ENCODE measurements at regions not wholly inside any gene's neighbourhood (a gene's known extent, or its start where the extent isn't known, plus 50 kb on each side); places are given as distances from the start of the nearest gene placed in this dataset.

DNA sequence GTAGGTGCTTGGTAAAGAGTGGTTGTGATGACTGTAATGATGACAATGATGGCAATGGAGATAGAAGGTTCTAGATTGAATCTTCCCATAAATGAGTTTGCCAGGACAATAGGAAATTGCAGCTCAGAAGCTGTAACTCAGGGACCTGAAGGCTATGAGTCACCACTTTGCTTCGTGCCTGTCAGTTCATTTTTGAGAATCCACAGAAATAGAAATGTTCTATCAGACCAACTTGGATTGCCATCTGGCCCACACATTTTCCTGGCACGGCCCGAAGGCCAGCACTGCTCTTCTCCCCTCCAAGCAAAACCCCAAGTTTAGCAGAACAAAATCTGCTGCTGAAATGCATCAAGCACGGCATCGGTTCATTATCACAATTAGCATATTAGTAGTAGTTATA is 1127.0 kb downstream of the BCL11B start:
- ATAC-seq (no peak), DNase-seq (ENCODE audit: low spot score) (no peak), FAIRE-seq (no peak)
- Histone ChIP-seq H3K4me1 (ENCODE audit: insufficient read depth, low read length) (no peaks in the 10 kb centered on the region), H2AFZ (ENCODE audit: low read length) (no peak overlapping the region), H3K9ac (ENCODE audit: insufficient read depth, low read depth, low read length) (no peak overlapping the region), H3K27ac (ENCODE audit: extremely low read length, insufficient read depth, low read length) (no peak overlapping the region), H4K20me1 (ENCODE audit: insufficient read depth, low read length) (no peaks in the 10 kb centered on the region), H3K4me2 (ENCODE audit: low read depth, low read length) (no peak overlapping the region), H3K4me3 (replicated peaks in 1 of 3; ENCODE audit: insufficient read depth in 1 of 3, low read depth in 2 of 3, low read length in 3 of 3) (no peak overlapping the region), H3K36me3 (replicated peaks in 1 of 2; ENCODE audit: control insufficient read depth in 1 of 2, insufficient read depth in 2 of 2, low read length in 2 of 2) (no peaks in the 10 kb centered on the region), H3K27me3 (ENCODE audit: control insufficient read depth in 1 of 2, insufficient read depth in 2 of 2, low read length in 2 of 2) (no peaks in the 10 kb centered on the region), H3K9me3 (ENCODE audit: low read length) (no peaks in the 10 kb centered on the region; the same call in 1 of the 2 replicates), H3K79me2 (ENCODE audit: insufficient read depth, low read length) (no peaks in the 10 kb centered on the region)
- 3% methylated on average over 5 of the region's 5 CpGs for WGBS (ENCODE audit: low lambda C conversion rate)
- in situ Hi-C loops (cut with HindIII; ENCODE audit: extremely low pct_ligation_motif_present, low pct_unique_long_range_greater_than_20kb): loop anchor here (25.0 kb wide), 1 partner anchor 1117 kb away; the partner anchor contains the start of gene BCL11B
- no peak for TF ChIP-seq ZNF343 (CRISPR knock-in tag; IDR thresholded peaks at IDR 0.05)
- TF ChIP-seq SOX13 (IDR thresholded peaks at IDR 0.05): no peak
- no peak for TF ChIP-seq SOX13 (CRISPR knock-in tag; conservative IDR thresholded peaks at IDR 0.05 in 1 of 2, IDR thresholded peaks at IDR 0.05 in 1 of 2)
- TF ChIP-seq NCOA2 (CRISPR knock-in tag; IDR thresholded peaks at IDR 0.05): no peak
- no peak for TF ChIP-seq SMARCC2 (IDR thresholded peaks at IDR 0.05)
- no peak for TF ChIP-seq ZNF570 (CRISPR knock-in tag; IDR thresholded peaks at IDR 0.05; ENCODE audit: borderline replicate concordance)
- no peak for TF ChIP-seq SRSF1 (optimal IDR thresholded peaks at IDR 0.05; ENCODE audit: low read depth, low read length)
- no peak for TF ChIP-seq PHB2 (IDR thresholded peaks at IDR 0.05; ENCODE audit: partially characterized antibody)
- TF ChIP-seq, protein P1, sequence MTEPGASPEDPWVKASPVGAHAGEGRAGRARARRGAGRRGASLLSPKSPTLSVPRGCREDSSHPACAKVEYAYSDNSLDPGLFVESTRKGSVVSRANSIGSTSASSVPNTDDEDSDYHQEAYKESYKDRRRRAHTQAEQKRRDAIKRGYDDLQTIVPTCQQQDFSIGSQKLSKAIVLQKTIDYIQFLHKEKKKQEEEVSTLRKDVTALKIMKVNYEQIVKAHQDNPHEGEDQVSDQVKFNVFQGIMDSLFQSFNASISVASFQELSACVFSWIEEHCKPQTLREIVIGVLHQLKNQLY (CRISPR knock-in tag; IDR thresholded peaks at IDR 0.05): no peak
- ChIA-PET POLR2A (no interaction called here), CTCF (ENCODE audit: low intra/inter-chr PET ratio, low total read pairs) (no interaction called here)
- intact Hi-C loops (cut with micrococcal nuclease; ENCODE audit: unreplicated experiment): no loop called here
- BruUV-seq (replicated peaks): no TSS peak

GRCh38 chr14:98146416-98146815 is 1125.6 kb downstream of the BCL11B start:
- no peaks in the 10 kb centered on the region for H4K20me1 ChIP-seq (ENCODE audit: insufficient read depth, low read length)
- WGBS (ENCODE audit: low lambda C conversion rate): 1% methylated on average over 5 of the region's 5 CpGs
- TF ChIP-seq TRIM24 (CRISPR knock-in tag; IDR thresholded peaks at IDR 0.05) (no peak), SMAD9 (CRISPR knock-in tag; IDR thresholded peaks at IDR 0.05) (no peak), TAF1 (CRISPR knock-in tag; IDR thresholded peaks at IDR 0.05) (no peak), ZNF260 (CRISPR knock-in tag; IDR thresholded peaks at IDR 0.05; ENCODE audit: borderline replicate concordance, low read depth) (no peak), ZIK1 (CRISPR knock-in tag; IDR thresholded peaks at IDR 0.05; ENCODE audit: borderline replicate concordance, low read depth) (no peak), SETDB1 (CRISPR knock-in tag; IDR thresholded peaks at IDR 0.05; ENCODE audit: borderline replicate concordance) (no peak)
- TF ChIP-seq, protein P2, sequence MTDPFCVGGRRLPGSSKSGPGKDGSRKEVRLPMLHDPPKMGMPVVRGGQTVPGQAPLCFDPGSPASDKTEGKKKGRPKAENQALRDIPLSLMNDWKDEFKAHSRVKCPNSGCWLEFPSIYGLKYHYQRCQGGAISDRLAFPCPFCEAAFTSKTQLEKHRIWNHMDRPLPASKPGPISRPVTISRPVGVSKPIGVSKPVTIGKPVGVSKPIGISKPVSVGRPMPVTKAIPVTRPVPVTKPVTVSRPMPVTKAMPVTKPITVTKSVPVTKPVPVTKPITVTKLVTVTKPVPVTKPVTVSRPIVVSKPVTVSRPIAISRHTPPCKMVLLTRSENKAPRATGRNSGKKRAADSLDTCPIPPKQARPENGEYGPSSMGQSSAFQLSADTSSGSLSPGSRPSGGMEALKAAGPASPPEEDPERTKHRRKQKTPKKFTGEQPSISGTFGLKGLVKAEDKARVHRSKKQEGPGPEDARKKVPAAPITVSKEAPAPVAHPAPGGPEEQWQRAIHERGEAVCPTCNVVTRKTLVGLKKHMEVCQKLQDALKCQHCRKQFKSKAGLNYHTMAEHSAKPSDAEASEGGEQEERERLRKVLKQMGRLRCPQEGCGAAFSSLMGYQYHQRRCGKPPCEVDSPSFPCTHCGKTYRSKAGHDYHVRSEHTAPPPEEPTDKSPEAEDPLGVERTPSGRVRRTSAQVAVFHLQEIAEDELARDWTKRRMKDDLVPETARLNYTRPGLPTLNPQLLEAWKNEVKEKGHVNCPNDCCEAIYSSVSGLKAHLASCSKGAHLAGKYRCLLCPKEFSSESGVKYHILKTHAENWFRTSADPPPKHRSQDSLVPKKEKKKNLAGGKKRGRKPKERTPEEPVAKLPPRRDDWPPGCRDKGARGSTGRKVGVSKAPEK (CRISPR knock-in tag; IDR thresholded peaks at IDR 0.05; ENCODE audit: borderline replicate concordance): no peak

More at GRCh38 chr14:98146416-98146815, 1125.6 kb downstream of the BCL11B start:
- ChIA-PET CTCF (ENCODE audit: low intra/inter-chr PET ratio, low total read pairs) (no interaction called here), POLR2A (no interaction called here)
- Histone ChIP-seq H3K79me2 (ENCODE audit: insufficient read depth, low read length) (no peaks in the 10 kb centered on the region), H3K4me1 (ENCODE audit: insufficient read depth, low read length) (no peaks in the 10 kb centered on the region), H3K9ac (ENCODE audit: insufficient read depth, low read depth, low read length) (no peak overlapping the region), H2AFZ (ENCODE audit: low read length) (no peak overlapping the region), H3K4me2 (ENCODE audit: low read depth, low read length) (no peak overlapping the region), H3K4me3 (replicated peaks in 1 of 3; ENCODE audit: insufficient read depth in 1 of 3, low read depth in 2 of 3, low read length in 3 of 3) (no peak overlapping the region), H3K27ac (ENCODE audit: extremely low read length, insufficient read depth, low read length) (no peak overlapping the region), H3K36me3 (replicated peaks in 1 of 2; ENCODE audit: control insufficient read depth in 1 of 2, insufficient read depth in 2 of 2, low read length in 2 of 2) (no peaks in the 10 kb centered on the region), H3K9me3 (ENCODE audit: low read length) (peaks cover 9% of the 10 kb centered on the region; the same call in 1 of the 2 replicates), H3K27me3 (ENCODE audit: control insufficient read depth in 1 of 2, insufficient read depth in 2 of 2, low read length in 2 of 2) (no peaks in the 10 kb centered on the region)
- BruUV-seq (replicated peaks): no TSS peak
- in situ Hi-C loops (cut with HindIII; ENCODE audit: extremely low pct_ligation_motif_present, low pct_unique_long_range_greater_than_20kb): loop anchor here (25.0 kb wide), 1 partner anchor 1116 kb away; the partner anchor contains the start of gene BCL11B
- no peak for DNase-seq (ENCODE audit: low spot score)
- ATAC-seq: no peak
- intact Hi-C loops (cut with micrococcal nuclease; ENCODE audit: unreplicated experiment): no loop called here
- no peak for FAIRE-seq

Data from HepG2 (cell line).